ENCODE measurements at regions not wholly inside any gene's neighbourhood (a gene's known extent, or its start where the extent isn't known, plus 50 kb on each side); places are given as distances from the start of the nearest gene placed in this dataset.
"Not testable (repeated sequence)": the region's sequence is repeated elsewhere in the genome, so short reads cannot be mapped to it uniquely, and the experiment has no call there.

GRCh38 chr4:20196476-20196875 is 55.2 kb upstream of the SLIT2 start:
- no peak for DNase-seq
- Mint-ChIP-seq H3K4me1 (ENCODE audit: low read depth) (no peaks in the 10 kb centered on the region), H3K27ac (no peak overlapping the region), H3K27me3 (no peaks in the 10 kb centered on the region), H3K9me3 (peaks cover 7% of the 10 kb centered on the region), H3K4me3 (no peak overlapping the region), H3K36me3 (ENCODE audit: low read depth) (no peaks in the 10 kb centered on the region)

GRCh38 chr4:20195071-20195885 is 56.4 kb upstream of the SLIT2 start:
- Mint-ChIP-seq H3K27me3 (no peaks in the 10 kb centered on the region), H3K9me3 (peaks cover 7% of the 10 kb centered on the region), H3K4me1 (ENCODE audit: low read depth) (no peaks in the 10 kb centered on the region), H3K36me3 (ENCODE audit: low read depth) (no peaks in the 10 kb centered on the region), H3K27ac (no peak overlapping the region), H3K4me3 (no peak overlapping the region)
- no peak for DNase-seq

- H3K4me3 Mint-ChIP-seq: no peak overlapping the region
- H3K27me3 Mint-ChIP-seq: no peaks in the 10 kb centered on the region
- H3K4me1 Mint-ChIP-seq (ENCODE audit: low read depth): no peaks in the 10 kb centered on the region
- peaks cover 8% of the 10 kb centered on the region for H3K9me3 Mint-ChIP-seq
- no peak overlapping the region for H3K27ac Mint-ChIP-seq
- H3K36me3 Mint-ChIP-seq (ENCODE audit: low read depth): no peaks in the 10 kb centered on the region
- DNase-seq: no peak
Measured at GRCh38 chr4:20194123-20195013, 57.3 kb upstream of the SLIT2 start.

GRCh38 chr4:20193141-20193936 is 58.4 kb upstream of the SLIT2 start:
- H3K4me1 Mint-ChIP-seq (ENCODE audit: low read depth): no peaks in the 10 kb centered on the region

GRCh38 chr4:20192736-20193135 is 59.0 kb upstream of the SLIT2 start:
- peaks cover 16% of the 10 kb centered on the region for H3K9me3 Mint-ChIP-seq
- H3K27me3 Mint-ChIP-seq: no peaks in the 10 kb centered on the region
- DNase-seq: no peak
- H3K36me3 Mint-ChIP-seq (ENCODE audit: low read depth): no peaks in the 10 kb centered on the region
- H3K4me3 Mint-ChIP-seq: no peak overlapping the region
- no peaks in the 10 kb centered on the region for H3K4me1 Mint-ChIP-seq (ENCODE audit: low read depth)
- no peak overlapping the region for H3K27ac Mint-ChIP-seq

More at GRCh38 chr4:20193141-20193936, 58.4 kb upstream of the SLIT2 start:
- Mint-ChIP-seq H3K9me3 (peaks cover 13% of the 10 kb centered on the region), H3K27me3 (no peaks in the 10 kb centered on the region), H3K36me3 (ENCODE audit: low read depth) (no peaks in the 10 kb centered on the region), H3K27ac (no peak overlapping the region), H3K4me3 (no peak overlapping the region)
- DNase-seq: no peak

- DNase-seq: no peak
- H3K36me3 Mint-ChIP-seq (ENCODE audit: low read depth): no peaks in the 10 kb centered on the region
- peaks cover 33% of the 10 kb centered on the region for H3K9me3 Mint-ChIP-seq
- H3K4me1 Mint-ChIP-seq (ENCODE audit: low read depth): no peaks in the 10 kb centered on the region
- H3K27me3 Mint-ChIP-seq: no peaks in the 10 kb centered on the region
- H3K27ac Mint-ChIP-seq: no peak overlapping the region
- no peak overlapping the region for H3K4me3 Mint-ChIP-seq
Measured at GRCh38 chr4:20185103-20185502, 66.6 kb upstream of the SLIT2 start.

- DNase-seq; H3K36me3 Mint-ChIP-seq (ENCODE audit: low read depth); H3K4me3 Mint-ChIP-seq; H3K4me1 Mint-ChIP-seq (ENCODE audit: low read depth); H3K27me3 Mint-ChIP-seq; H3K27ac Mint-ChIP-seq: not testable (repeated sequence)
- peaks cover 25% of the 10 kb centered on the region for H3K9me3 Mint-ChIP-seq
Measured at GRCh38 chr4:20183131-20183530, 68.6 kb upstream of the SLIT2 start.

GRCh38 chr4:20181926-20182325 is 69.8 kb upstream of the SLIT2 start:
- Mint-ChIP-seq H3K27ac (no peak overlapping the region), H3K9me3 (peaks cover 28% of the 10 kb centered on the region), H3K4me3 (no peak overlapping the region), H3K27me3 (no peaks in the 10 kb centered on the region), H3K36me3 (ENCODE audit: low read depth) (no peaks in the 10 kb centered on the region), H3K4me1 (ENCODE audit: low read depth) (no peaks in the 10 kb centered on the region)
- DNase-seq: no peak

- Mint-ChIP-seq H3K27me3 (no peaks in the 10 kb centered on the region), H3K9me3 (peaks cover 32% of the 10 kb centered on the region), H3K36me3 (ENCODE audit: low read depth) (no peaks in the 10 kb centered on the region), H3K4me3 (no peak overlapping the region), H3K27ac (no peak overlapping the region), H3K4me1 (ENCODE audit: low read depth) (no peaks in the 10 kb centered on the region)
- no peak for DNase-seq
Measured at GRCh38 chr4:20180509-20180908, 71.2 kb upstream of the SLIT2 start.

- H3K4me3 Mint-ChIP-seq: no peak overlapping the region
- peaks cover 31% of the 10 kb centered on the region for H3K9me3 Mint-ChIP-seq
- H3K4me1 Mint-ChIP-seq (ENCODE audit: low read depth): no peaks in the 10 kb centered on the region
- no peaks in the 10 kb centered on the region for H3K27me3 Mint-ChIP-seq
- H3K27ac Mint-ChIP-seq: no peak overlapping the region
- DNase-seq: no peak
- H3K36me3 Mint-ChIP-seq (ENCODE audit: low read depth): no peaks in the 10 kb centered on the region
Measured at GRCh38 chr4:20178902-20179576, 72.7 kb upstream of the SLIT2 start.

GRCh38 chr4:20176881-20177280 is 74.8 kb upstream of the SLIT2 start:
- DNase-seq: no peak
- H3K4me3 Mint-ChIP-seq: no peak overlapping the region
- H3K4me1 Mint-ChIP-seq (ENCODE audit: low read depth): no peaks in the 10 kb centered on the region
- H3K9me3 Mint-ChIP-seq: peaks cover 24% of the 10 kb centered on the region
- H3K27me3 Mint-ChIP-seq: no peaks in the 10 kb centered on the region
- H3K27ac Mint-ChIP-seq: no peak overlapping the region
- no peaks in the 10 kb centered on the region for H3K36me3 Mint-ChIP-seq (ENCODE audit: low read depth)

GRCh38 chr4:20172070-20172760 is 79.5 kb upstream of the SLIT2 start:
- Mint-ChIP-seq H3K36me3 (ENCODE audit: low read depth) (no peaks in the 10 kb centered on the region), H3K27ac (no peak overlapping the region), H3K27me3 (no peaks in the 10 kb centered on the region), H3K4me3 (no peak overlapping the region), H3K9me3 (peaks cover 19% of the 10 kb centered on the region), H3K4me1 (ENCODE audit: low read depth) (no peaks in the 10 kb centered on the region)
- no peak for DNase-seq

GRCh38 chr4:20166544-20166943 is 85.2 kb upstream of the SLIT2 start:
- no peak for DNase-seq
- Mint-ChIP-seq H3K4me3 (no peak overlapping the region), H3K4me1 (ENCODE audit: low read depth) (no peaks in the 10 kb centered on the region), H3K27me3 (no peaks in the 10 kb centered on the region), H3K36me3 (ENCODE audit: low read depth) (no peaks in the 10 kb centered on the region), H3K27ac (no peak overlapping the region), H3K9me3 (peaks cover 18% of the 10 kb centered on the region)
